SK-N-MC (cell line): ENCODE measurements at regions not wholly inside any gene's neighbourhood (a gene's known extent, or its start where the extent isn't known, plus 50 kb on each side); places are given as distances from the start of the nearest gene placed in this dataset.

Experiments
- DNase-seq: peaks from one replicate; pipeline ENCODE4 v3.0.0-alpha.2; 2011; ENCODE audit warnings: low read depth, low spot score
- H3K27ac ChIP-seq: fragments of 200-600 bp; sonication (generic); 2 replicates; pipeline ENCODE4 v1.5.1; 2016; ENCODE audit warnings: mixed run types
- H3K36me3 ChIP-seq: fragments of 200-600 bp; sonication (generic); 2 replicates; pipeline ENCODE4 v1.6.1; 2017; ENCODE audit warnings: antibody characterized with exemption, low read length, mixed read lengths; ENCODE audit not compliant: insufficient read depth
- H3K4me3 ChIP-seq: fragments of 200-600 bp; sonication (generic); 2 replicates; pipeline ENCODE4 v1.5.1; 2016
- H3K9ac ChIP-seq: fragments of 200-600 bp; sonication (generic); 2 replicates; pipeline ENCODE4 v1.8.0; 2017; ENCODE audit warnings: mixed run types, mixed read lengths; ENCODE audit not compliant: insufficient read length
- H3K9me3 ChIP-seq: fragments of 200-600 bp; sonication (generic); 2 replicates; pipeline ENCODE4 v1.6.1; 2017; ENCODE audit warnings: low read depth, mild to moderate bottlenecking, antibody characterized with exemption, low read length, moderate library complexity, mixed read lengths
- EZH2 ChIP-seq: fragments of 200-600 bp; sonication (generic); IDR thresholded peaks from one replicate; pipeline ENCODE4 v1.6.1; 2017; ENCODE audit warnings: antibody characterized with exemption
- FOXP2 ChIP-seq: optimal IDR thresholded peaks from 2 replicates; pipeline ENCODE3; 2011; ENCODE audit warnings: mild to moderate bottlenecking, moderate library complexity; ENCODE audit not compliant: insufficient read depth; ENCODE audit errors: extremely low read length, control extremely low read depth
- POLR2AphosphoS5 ChIP-seq: IDR thresholded peaks from 2 replicates; pipeline ENCODE4 v1.6.1; 2012; ENCODE audit warnings: mild to moderate bottlenecking, low read depth, low read length, borderline replicate concordance

DNA sequence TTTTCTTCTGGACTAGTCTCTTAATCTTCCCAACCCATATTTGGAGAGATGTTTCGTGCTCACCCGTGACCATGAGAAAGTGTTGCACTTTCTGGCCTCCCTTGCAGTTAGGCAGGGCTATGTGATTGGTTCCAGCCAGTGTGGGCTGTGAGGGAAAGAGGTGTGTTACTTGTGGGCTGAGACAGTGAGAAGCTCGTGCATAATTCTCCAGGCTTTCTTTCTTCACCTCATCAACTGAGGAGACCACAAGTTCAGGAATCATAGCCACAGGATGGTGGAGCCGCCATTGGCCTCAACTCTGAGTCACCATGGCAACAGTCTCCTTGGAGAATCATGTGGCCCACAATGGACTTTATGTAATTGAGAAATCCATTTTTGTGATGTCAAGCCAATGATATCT is 57.5 kb upstream of the FUCA2 start:
- H3K4me3 ChIP-seq, result no peak overlapping the region
- DNase-seq, result no peak
- no peaks in the 10 kb centered on the region for H3K9me3 ChIP-seq
- H3K36me3 ChIP-seq, result no peaks in the 10 kb centered on the region
- H3K27ac ChIP-seq, result no peak overlapping the region
- H3K9ac ChIP-seq, result no peak overlapping the region
- TF ChIP-seq FOXP2 (no peak), EZH2 (no peak), POLR2AphosphoS5 (no peak)

DNA sequence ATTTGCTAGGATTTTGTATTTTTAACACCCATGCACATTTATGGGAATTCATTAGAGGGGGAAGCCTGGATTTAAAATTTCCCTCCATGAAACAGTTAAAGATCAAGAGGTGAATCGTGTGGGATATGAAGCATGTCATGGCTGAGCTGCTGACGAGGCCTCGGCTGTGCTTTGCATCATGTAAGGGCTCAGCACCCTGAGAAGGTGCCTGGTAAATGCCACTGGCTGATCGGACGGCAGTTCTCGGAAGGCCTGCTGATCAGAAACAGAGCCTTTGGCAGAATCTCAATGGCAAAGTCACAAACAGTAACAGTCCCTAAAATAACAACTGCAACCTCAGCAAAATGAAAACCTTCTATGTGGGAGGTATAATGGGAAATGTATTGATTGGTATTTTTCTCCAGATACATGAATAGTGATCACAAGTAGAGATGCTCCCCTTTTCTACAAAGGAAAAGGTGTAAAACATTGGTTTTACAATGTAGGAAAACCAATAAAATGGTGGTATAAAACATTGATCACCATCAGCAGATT is 53.0 kb upstream of the FUCA2 start:
- no peaks in the 10 kb centered on the region for H3K9me3 ChIP-seq
- H3K27ac ChIP-seq, result no peak overlapping the region
- H3K4me3 ChIP-seq, result no peak overlapping the region
- no peak overlapping the region for H3K9ac ChIP-seq
- no peaks in the 10 kb centered on the region for H3K36me3 ChIP-seq
- no peak for TF ChIP-seq POLR2AphosphoS5
- TF ChIP-seq FOXP2, result no peak
- no peak for TF ChIP-seq EZH2
- DNase-seq, result no peak

GRCh38 chr6:143562143-143562542 is 50.6 kb upstream of the FUCA2 start:
- no peak overlapping the region for H3K4me3 ChIP-seq
- no peaks in the 10 kb centered on the region for H3K36me3 ChIP-seq
- H3K27ac ChIP-seq, result no peak overlapping the region
- no peak for DNase-seq
- TF ChIP-seq POLR2AphosphoS5 (no peak), FOXP2 (no peak), EZH2 (no peak)
- no peak overlapping the region for H3K9ac ChIP-seq
- no peaks in the 10 kb centered on the region for H3K9me3 ChIP-seq
